ENCODE measurements at regions not wholly inside any gene's neighbourhood (a gene's known extent, or its start where the extent isn't known, plus 50 kb on each side); places are given as distances from the start of the nearest gene placed in this dataset.

GRCh38 chr10:129033790-129034272 lies 433.2 kb upstream of the MGMT start:
- DNase-seq (ENCODE audit: low read depth in 2 of 3, low spot score in 2 of 3), result peak in 2 of 3 donors; percentile 93 to 97

DNA sequence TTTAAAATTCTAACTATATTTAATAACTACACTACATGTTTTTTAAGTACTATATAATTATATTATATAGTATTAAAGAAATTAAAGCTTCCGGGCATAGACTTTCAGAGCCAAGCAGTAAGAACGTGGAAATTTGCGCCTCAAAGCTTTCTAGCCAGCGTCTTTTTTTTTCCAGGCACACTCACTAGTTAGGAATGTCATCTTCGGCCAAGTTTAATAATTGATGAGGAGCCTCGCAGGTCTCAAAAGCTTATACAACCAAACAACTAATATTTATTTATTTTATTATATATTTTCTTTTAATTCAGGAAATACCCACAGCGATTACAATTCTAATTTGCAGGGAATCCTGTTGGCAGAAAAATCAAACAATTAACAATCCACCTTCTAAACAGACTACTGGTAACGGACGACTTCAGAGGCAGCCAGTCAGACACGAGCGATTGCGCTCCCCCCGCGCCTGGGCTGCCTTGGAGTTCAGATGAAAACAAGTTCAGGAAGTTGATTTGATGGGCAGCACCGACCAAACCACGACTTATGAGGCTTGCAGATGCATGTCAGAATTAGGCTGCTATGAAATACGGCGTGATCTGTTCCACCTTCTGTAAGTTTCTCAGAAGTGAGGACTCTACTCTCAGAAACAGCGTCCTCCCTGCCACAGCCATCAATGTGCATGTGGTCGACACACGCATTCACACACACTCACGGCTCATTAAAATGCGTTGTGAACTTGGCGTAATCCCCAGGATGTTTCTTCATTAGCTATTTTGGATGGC lies 431.8 kb upstream of the MGMT start:
- DNase-seq (ENCODE audit: low read depth in 2 of 3, low spot score in 2 of 3), result peak in 2 of 3 donors; percentile 87 to 97

DNA sequence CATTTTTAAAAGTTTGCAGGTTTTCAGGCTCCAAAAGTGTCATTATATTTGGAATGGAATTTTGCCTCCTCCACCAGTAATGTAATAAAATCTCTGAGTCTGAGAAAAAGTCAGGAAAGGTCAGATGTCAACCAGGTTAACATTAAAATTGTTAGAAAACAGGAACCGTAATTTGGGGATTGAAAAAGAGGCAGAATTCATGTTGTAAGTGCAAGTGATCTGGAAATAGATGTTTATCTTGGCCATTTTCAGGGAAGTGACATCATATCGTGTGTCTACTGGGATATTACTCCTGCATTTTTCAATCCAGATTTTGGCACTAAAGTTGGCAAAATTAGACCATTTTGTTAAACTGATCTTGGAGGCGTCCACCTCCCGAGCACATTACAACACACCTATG lies 428.5 kb upstream of the MGMT start:
- no peak for DNase-seq (ENCODE audit: low read depth in 2 of 3, low spot score in 2 of 3)

DNA sequence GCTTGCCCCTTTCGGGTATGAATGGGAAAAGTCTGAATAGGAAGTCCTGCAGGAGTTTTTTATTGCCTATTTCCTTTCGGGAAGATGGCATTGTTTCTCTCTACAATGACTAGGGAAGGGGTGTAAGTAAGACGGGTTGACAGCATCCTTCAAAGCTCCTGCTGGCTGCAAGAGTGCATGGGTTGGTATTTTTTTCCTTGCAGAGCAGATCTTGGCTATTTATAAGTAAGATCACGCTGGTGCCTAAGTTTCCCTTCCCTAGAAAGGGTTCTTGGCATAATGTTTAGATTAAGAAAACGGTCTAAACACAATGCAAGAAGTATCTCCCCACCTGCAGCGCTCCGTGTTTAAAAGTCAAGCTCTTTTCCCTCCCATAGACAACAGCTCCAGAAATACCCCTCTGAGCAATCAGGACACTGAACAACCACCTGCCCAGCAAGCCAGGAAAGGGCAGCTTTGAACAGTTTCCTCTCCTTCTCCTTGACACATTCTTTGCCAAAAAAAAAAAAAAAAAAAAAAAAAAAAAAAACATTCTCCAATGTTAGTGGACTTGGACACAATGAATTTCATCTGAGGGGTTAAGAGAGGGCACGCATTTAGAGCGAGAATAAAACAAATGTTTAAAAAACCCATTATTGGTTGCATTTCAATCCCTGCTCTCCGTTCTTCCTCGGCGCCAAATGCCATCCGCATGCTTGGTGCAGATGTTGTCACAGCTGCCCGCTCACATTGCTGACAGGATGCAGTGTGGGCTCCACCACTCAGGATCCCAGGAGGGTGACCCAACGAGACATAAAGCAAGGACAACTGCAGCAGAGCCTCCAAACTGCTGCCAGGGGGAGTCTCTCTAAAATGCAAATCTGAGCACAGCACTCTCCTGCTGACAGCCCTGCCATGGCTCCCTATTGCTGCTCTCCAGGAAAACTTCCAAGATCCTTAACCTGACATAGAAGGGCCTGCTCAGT lies 427.4 kb upstream of the MGMT start:
- DNase-seq (ENCODE audit: low read depth in 2 of 3, low spot score in 2 of 3), result no peak

DNA sequence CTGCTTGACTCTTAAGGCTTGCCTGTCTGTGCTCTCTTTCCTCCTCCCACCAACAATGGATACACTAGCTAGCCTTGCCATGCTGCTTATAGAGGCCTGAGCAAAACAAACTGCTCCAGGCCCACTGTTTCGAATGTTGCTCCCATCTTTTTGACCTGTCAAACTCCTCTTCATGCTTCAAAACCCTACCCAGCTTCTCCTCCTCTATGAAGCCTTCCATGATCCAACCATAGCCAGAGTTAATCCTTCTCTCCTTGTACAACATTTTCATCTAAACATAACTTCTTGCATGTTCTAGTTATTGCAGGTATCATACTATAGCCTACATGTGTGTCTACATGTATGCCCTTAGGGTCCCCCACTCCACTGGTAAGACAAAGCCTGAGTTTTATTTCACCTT lies 426.7 kb upstream of the MGMT start:
- no peak for DNase-seq (ENCODE audit: low read depth in 2 of 3, low spot score in 2 of 3)

- no peak for DNase-seq (ENCODE audit: low read depth in 2 of 3, low spot score in 2 of 3)
These were observed 425.1 kb upstream of the MGMT start for GRCh38 chr10:129041916-129042315.

DNA sequence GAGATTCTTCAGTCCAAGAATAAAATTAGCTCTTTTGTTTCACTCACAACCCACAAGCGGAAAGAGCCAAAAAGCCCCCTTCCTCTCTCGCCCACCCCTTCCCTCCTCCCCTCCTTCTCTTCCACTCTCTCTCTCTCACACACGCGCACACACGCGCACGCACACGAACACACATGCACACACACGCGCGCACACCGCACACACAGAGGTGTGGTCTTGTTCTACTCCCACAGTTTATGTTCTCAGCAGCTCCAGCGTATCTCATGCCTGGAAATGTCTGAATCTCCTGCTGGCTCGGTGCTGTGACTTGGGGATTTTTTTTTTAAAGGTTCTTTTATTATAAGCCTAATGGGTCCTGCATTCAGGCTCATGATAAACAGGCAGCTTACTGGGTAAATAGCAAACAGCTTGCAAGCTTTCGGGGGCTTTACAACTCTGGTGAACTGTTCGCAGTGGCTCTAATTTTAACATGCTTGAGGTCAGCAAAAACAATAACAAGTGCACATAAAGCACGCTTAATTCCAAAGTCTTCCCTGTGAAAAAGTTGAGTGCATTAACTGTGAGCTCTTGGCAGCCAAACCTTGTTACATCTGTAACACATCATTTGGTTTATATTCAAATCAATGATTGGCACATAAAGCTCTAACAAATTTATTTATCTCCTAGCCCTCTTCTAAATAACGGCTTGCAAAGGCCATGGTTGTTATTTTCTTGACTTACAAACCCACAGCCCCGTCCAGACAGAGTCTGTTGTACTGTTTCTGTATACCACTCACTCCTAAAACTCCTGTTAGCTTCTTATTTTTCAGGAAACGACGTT lies 424.1 kb upstream of the MGMT start:
- DNase-seq (ENCODE audit: low read depth in 2 of 3, low spot score in 2 of 3), result peak in 2 of 3 donors; percentile 55 to 72

GRCh38 chr10:129043691-129044090 lies 423.4 kb upstream of the MGMT start:
- DNase-seq (ENCODE audit: low read depth in 2 of 3, low spot score in 2 of 3), result no peak

GRCh38 chr10:129045599-129045998 lies 421.4 kb upstream of the MGMT start:
- DNase-seq (ENCODE audit: low read depth in 2 of 3, low spot score in 2 of 3), result no peak

DNA sequence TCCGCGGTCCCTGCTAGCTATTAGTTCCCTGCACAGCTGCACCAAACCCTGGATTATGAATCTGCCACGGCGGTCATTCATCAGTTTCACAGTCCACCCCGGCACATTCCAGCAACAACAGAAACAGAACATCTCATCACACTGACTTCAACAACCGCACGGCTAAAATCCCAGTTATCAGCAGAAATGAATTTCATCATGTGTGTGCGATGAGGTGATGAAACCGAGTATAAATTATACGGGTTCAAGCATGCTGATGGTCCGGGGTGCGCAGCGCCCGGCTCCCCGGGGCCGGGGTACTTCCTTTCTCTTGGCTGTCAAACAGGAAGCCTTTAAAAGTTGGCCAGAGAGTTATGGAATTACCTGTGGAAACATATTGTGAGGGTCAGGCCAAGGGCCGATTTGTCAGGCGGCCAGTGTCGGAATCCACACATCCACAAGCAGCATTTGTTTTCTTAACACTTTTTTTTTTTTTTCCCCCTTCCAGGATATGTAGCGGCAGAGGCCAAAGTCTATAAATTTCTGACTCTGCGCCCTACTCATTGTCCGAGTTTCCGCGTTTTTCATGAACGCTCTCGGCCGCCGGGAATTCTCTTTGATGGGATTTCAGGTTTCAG lies 420.9 kb upstream of the MGMT start:
- DNase-seq (ENCODE audit: low read depth in 2 of 3, low spot score in 2 of 3), result no peak

- no peak for DNase-seq (ENCODE audit: low read depth in 2 of 3, low spot score in 2 of 3)
These were observed 420.1 kb upstream of the MGMT start for GRCh38 chr10:129046962-129047361.

DNA sequence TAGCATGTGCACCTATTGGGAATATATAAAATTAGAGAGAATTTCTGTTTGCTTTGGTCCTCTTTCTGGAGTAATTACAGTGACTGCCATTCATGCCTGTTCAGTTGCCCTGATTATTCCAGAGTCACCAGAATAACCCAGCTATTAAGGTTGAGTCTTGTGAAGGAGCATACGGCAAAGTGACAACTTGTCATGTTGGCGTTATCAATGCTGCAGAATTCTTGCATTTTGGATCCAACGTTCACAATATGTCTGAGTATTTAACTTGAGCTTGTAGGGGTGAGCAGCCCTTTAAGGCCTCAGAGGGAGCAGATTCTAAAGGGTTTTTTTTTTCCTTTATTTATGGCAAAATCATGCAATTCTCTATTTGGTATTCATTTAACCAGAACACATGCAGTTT lies 419.4 kb upstream of the MGMT start:
- no peak for DNase-seq (ENCODE audit: low read depth in 2 of 3, low spot score in 2 of 3)

DNA sequence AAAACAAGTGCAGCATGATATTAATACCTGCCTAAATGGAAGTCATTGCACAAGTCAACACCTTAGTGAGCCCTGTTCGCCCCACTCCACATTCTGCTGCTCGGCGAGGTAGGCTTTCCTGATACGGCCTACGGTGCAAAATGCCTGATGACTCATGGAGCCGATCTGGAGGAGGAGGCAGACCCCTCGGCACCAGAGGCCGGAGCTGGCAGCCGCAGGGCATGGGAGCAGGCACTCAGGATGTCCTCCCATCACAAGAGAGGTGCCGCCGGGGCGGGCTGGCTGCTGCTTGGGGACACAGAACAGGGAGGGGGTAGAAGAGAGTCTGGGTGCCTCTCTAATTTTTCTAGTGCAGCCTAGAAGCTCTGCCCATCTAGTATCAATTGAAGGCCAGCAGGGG lies 418.5 kb upstream of the MGMT start:
- DNase-seq (ENCODE audit: low read depth in 2 of 3, low spot score in 2 of 3), result no peak

GRCh38 chr10:129049501-129049900 lies 417.5 kb upstream of the MGMT start:
- DNase-seq (ENCODE audit: low read depth in 2 of 3, low spot score in 2 of 3), result no peak

DNA sequence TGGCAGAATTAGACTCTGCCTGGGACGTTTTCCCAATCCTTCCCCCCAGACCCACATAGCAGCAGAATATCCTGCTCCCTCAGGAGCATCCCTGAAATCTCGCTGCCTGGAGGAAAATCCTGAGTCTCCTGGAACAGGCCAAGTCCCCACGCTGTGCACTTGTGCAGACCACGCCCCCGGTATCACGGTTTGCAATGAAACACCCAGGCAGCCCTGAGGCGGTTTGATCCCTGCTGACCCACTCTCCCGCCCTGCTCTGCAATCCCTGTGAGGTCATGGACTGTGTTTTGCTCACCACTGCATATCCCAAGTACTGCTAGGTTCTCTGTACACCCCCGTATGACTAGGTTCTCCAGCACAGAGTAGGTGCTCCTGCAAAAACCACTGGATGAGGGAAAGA lies 411.8 kb upstream of the MGMT start:
- DNase-seq (ENCODE audit: low read depth in 2 of 3, low spot score in 2 of 3), result no peak

DNA sequence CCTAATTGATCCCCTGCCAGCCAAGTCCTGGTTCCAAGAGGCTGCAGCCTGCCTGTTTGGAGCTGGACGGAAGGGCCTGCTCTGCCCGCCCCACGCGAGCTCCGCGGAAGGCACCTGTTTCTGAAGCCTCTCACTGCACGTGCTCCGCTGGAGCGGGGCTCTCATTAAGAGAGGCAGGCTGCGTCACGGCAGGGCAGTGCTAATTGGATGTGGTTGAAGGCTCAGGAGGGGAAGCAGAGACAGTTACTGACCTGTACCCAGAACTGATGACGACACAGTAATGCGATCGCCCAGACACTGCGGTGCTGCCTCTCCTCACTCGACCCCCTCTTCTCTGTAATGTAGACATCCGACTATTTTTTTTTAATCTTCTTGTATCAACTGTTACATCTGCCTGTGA lies 411.1 kb upstream of the MGMT start:
- DNase-seq (ENCODE audit: low read depth in 2 of 3, low spot score in 2 of 3), result no peak

DNA sequence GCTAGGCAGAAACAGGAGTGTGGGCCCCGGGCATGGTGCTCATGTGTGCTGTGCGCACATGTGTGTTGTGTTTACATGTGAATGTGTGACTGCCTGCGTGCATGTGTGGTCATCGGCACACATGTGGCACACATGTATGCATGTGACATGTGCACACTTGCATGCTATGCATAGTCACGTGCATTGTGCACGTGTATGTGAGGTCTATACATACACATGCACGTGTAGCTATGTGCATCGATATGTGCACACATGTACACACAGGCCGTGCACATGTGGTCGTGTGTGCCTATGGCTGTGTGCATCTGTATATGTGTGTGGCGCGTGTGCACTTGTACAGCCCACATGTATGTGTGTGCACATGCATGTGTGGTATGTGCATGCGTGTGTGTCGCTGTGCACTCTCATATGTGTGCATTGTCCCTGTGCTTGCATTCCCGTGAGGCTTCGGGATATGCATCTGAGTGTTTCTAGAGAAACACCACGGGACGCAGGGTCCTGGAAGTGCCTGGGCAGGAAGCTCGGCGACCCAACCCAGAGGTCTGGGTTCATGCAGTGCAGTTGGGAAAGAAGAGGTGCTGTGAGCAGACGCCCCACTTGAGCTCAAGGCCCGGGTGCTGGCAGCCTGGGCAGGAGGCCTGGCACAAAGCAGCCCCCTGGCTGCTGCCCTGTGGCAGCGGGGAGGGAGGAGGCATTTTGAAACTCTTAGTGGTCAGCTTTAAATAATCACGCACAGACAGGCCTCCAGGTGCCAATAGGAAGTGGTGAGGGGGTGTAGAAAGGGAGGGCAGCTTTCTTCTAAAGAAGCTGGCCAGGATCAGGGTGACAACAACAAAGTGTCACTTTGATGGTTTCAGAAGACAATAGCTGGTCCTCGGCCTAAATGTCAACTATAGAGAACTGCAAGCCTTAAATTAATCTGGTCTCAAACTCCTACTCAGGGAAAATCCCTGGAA lies 410.0 kb upstream of the MGMT start:
- DNase-seq (ENCODE audit: low read depth in 2 of 3, low spot score in 2 of 3), result no peak

DNA sequence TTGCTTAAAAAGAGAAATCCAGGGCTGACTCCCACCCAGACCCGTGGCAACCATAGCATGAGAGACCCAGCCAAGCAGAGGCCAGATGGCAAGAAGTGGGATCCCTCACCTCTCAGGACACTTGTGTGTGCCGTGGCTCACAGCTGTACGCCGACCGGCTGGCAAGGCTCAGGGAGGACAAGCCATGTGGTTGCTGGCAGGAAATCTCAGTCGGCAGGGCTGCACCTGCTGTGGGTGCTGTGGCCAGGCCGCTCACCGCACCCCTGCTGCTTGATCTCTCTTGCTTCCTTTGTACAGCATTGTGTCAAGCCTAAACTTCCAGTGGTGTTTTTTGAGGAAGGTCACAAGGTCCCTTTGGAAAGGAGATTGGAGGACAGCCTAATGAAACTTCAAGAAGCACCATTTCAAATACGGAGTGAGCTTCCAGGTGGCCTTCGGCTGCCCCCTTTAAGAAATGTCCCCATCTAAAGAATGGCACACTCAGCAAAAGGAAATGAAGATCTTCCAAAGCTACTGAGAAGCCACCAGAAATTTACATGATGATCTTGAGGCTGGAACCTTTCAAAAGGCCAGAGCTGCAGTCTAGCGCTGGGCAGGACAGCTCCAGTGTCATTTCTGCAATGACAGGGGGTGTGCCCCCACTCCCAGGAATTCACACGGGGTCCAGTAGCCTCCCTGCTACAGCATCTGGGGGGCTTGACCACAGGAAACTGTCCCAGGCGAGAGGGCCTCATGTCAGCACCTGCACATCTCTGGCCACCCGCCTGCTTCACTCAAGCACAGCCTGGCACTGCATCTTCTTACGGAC lies 409.0 kb upstream of the MGMT start:
- DNase-seq (ENCODE audit: low read depth in 2 of 3, low spot score in 2 of 3), result peak in 2 of 3 donors; percentile 74 to 93
